NCI-H2107 treated with DMSO at 0.1 percent for 48 hours (cell line): ENCODE measurements at regions not wholly inside any gene's neighbourhood (a gene's known extent, or its start where the extent isn't known, plus 50 kb on each side); places are given as distances from the start of the nearest gene placed in this dataset.
"Not testable (repeated sequence)": the region's sequence is repeated elsewhere in the genome, so short reads cannot be mapped to it uniquely, and the experiment has no call there.

ENCODE experiments used
- DNase-seq: peaks from one replicate; lab custom pipeline; 2025; ENCODE audit not compliant: unreplicated experiment; lab: John Stamatoyannopoulos, UW

GRCh38 chr12:13367973-13368372, 171.4 kb downstream of the EMP1 start:
- no peak for DNase-seq

DNA sequence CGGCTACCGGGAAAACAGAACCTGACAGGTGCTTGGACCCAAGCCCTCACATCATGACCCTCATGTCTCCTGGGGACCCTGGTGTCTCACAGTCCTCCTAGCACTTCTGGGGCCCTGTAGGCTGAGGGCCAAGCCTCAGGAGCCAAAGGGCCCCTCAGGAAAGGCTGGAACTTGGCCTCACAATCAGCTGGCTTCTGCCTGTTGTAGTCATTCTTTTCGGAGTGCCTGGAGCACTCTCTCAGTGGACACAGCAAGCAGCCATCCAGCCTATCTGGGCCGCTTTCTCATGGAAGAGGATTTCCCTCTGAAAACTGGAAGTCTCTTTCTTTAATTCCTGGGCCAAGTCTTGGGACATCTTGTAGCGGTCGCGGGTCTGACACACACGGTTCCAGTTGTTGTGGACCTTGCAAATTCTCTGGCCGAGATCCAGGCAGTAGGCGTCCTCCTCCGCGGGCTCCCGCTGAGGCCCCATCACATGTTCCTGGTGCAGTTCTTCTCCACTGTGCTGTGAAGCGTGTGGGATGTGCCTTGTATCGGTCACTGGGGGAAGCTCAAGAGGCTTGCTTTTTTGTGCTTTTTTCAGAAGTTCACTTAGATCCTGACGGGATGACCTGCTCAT, 169.3 kb downstream of the EMP1 start:
- no peak for DNase-seq

- DNase-seq, result peak; percentile 69
Observed at GRCh38 chr12:13362260-13362841, 165.8 kb downstream of the EMP1 start.

DNA sequence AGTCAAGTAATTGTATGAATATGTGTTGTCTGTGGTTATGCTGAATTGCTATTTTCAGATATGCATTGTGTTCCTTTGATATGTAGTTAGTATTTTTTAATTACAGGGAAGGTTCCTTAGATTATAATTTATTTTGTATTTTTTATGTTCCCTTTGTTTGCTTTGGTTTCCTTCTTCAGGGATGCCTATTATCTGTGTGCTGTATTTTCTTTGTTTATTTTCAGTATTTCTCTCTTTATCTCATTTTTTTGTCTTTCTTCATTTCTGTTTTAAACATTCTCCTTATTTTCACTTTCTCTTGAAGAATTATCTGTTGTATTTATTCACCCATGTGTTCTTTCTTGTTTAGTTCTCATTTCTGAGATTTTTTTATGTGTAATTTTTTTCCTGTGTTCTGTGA, 163.1 kb downstream of the EMP1 start:
- DNase-seq, result no peak

GRCh38 chr12:13358391-13358905, 161.9 kb downstream of the EMP1 start:
- no peak for DNase-seq

GRCh38 chr12:13350946-13351345, 154.4 kb downstream of the EMP1 start:
- no peak for DNase-seq

GRCh38 chr12:13350381-13350780, 153.9 kb downstream of the EMP1 start:
- no peak for DNase-seq

DNA sequence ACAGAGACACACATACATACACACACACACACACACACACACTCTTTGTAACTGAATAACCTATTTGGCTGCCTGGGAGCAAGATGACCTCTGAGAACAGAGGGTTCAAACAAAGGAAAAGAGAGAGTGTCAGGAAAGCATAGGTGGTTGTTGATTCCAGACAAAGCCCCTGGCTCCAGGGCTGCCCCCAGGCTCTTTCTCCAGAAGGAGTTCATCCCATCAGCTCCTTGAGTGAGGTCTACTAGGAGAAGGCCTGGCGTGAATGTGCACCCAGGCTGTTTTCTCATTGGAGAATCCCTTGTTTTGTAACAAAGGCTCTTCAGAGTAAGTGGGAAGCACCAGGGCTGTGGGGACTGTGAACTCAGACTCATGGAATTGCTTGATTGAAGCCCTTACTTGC, 151.9 kb downstream of the EMP1 start:
- DNase-seq, result no peak

GRCh38 chr12:13347241-13348043, 150.9 kb downstream of the EMP1 start:
- DNase-seq, result no peak

GRCh38 chr12:13345722-13346121, 149.2 kb downstream of the EMP1 start:
- no peak for DNase-seq

DNA sequence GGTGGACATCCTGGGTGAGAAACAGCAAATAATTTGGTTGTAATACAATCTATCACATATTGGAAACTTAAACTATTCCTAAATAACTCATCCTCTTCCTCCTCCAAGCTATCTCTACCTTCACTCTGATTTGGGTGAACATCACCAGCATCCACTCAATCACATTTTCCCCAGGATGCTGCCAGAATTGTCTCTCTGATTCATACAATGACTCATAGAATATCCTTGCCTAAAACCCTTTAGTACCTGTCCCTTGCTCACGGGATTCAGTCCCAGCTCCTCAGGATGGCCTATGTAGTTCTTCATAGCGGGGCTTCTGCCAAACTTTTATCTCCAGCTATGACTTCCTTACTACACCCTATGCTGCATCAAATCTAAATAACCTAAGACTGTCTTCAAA, 146.8 kb downstream of the EMP1 start:
- no peak for DNase-seq

DNA sequence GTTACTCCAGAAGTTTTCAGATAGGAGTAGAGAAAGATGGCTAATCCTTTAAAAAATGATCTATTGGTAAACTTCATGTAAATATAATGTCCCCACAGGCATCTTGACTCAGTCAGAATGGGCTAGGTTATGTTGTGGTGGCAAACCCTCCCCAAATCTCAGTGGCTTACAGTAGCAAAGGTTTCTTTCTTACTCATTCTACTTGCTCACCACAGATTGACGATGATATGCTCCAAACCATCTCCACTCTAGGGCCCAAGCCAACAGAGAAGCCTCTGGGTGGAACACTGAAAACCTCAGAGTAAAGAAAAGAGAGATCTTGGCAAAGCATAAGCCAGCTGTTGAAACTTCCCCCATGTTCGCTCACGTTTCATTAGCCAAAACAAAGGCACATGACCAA, 146.4 kb downstream of the EMP1 start:
- DNase-seq, result no peak

DNA sequence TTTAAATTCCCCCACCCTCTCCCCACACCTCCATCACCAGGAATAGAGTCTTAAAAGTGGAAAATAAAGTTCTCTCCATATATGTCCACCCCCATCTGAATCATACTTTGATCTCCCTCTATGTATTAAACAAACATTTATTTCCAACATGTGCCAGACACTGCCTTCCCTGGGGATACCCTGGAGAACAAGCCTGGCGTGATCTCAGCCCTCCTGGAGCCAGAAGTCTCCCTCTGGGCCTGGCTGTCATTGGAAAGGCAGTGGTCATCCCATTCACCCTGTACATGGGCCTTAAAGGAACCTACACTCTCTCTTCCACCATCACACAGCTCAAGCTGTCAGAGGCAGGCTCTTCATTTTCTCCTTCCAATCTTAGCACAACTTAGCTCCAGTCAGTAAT, 143.6 kb downstream of the EMP1 start:
- DNase-seq, result no peak

GRCh38 chr12:13339538-13339937, 143.0 kb downstream of the EMP1 start:
- no peak for DNase-seq

DNA sequence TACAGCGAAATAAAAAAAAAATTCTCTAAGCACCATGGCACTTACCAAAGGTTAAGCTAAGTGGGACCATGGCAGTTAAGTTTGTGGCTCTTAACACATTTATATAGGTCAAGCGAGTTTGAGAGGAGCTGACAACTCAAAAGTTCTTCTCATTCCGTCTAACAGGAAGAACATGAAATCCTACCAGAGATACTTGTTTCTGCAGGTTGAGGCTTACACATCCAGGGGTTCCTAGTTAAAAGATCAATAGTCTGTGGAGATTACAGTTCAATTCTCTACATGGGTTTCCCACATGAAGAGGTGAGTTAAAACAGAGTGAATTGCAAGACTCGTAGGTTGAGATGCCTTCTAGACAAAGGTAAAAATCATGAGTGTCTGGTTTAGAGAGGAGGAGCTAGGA, 142.6 kb downstream of the EMP1 start:
- no peak for DNase-seq

- DNase-seq, result no peak
Observed at GRCh38 chr12:13337791-13338190, 141.3 kb downstream of the EMP1 start.

DNA sequence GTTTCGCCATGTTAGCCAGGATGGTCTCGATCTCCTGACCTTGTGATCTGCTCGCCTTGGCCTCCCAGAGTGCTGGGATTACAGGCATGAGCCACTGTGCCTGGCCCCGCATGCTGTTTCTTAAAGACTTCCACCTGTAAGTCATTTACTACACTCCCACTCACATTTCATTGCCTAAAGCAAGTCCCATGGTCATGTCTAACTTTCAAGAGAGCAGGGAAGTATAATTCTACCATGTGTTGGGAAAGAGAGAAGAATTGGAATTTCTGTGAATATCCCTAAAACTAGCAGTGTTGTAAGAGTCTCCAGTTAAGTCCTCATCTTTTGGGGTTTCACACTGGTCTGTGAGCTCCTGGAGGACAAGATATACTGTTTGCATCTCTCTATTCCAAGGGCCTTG, 139.7 kb downstream of the EMP1 start:
- DNase-seq, result no peak

GRCh38 chr12:13328535-13328934, 132.0 kb downstream of the EMP1 start:
- DNase-seq, result no peak

- no peak for DNase-seq
Observed at GRCh38 chr12:13326076-13326475, 129.6 kb downstream of the EMP1 start.

DNA sequence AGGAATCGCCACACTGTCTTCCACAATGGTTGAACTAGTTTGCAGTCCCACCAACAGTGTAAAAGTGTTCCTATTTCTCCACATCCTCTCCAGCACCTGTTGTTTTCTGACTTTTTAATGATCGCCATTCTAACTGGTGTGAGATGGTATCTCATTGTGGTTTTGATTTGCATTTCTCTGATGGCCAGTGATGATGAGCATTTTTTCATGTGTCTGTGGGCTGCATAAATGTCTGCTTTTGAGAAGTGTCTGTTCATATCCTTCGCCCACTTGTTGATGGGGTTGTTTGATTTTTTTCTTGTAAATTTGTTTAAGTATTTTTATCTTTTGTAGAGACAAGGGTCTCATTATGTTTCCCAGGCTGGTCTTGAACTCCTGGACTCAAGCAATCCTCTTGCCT, 128.5 kb downstream of the EMP1 start:
- not testable (repeated sequence) for DNase-seq

GRCh38 chr12:13318231-13319015, 121.9 kb downstream of the EMP1 start:
- no peak for DNase-seq
